ENCODE measurements at regions not wholly inside any gene's neighbourhood (a gene's known extent, or its start where the extent isn't known, plus 50 kb on each side); places are given as distances from the start of the nearest gene placed in this dataset.

- no peak for DNase-seq
These were observed 208.1 kb upstream of the ACTBL2 start for GRCh38 chr5:57690724-57691123.

GRCh38 chr5:57687596-57687995, 205.0 kb upstream of the ACTBL2 start:
- no peak for DNase-seq

- DNase-seq = no peak
These were observed 203.1 kb upstream of the ACTBL2 start for GRCh38 chr5:57685516-57686255.

GRCh38 chr5:57684299-57684702, 201.7 kb upstream of the ACTBL2 start:
- no peak for DNase-seq

- DNase-seq = no peak
These were observed 200.5 kb upstream of the ACTBL2 start for GRCh38 chr5:57683036-57683630.

- DNase-seq = no peak
These were observed 199.3 kb upstream of the ACTBL2 start for GRCh38 chr5:57681942-57682341.

GRCh38 chr5:57680686-57681085, 198.1 kb upstream of the ACTBL2 start:
- no peak for DNase-seq

GRCh38 chr5:57677235-57677634, 194.6 kb upstream of the ACTBL2 start:
- no peak for DNase-seq

- DNase-seq = no peak
These were observed 193.8 kb upstream of the ACTBL2 start for GRCh38 chr5:57676222-57677098.

- DNase-seq = no peak
These were observed 192.6 kb upstream of the ACTBL2 start for GRCh38 chr5:57675236-57675635.

GRCh38 chr5:57671371-57671770, 188.8 kb upstream of the ACTBL2 start:
- DNase-seq = no peak

GRCh38 chr5:57666582-57666981, 184.0 kb upstream of the ACTBL2 start:
- DNase-seq = no peak

GRCh38 chr5:57665146-57665936, 182.7 kb upstream of the ACTBL2 start:
- DNase-seq = no peak

GRCh38 chr5:57664700-57665099, 182.1 kb upstream of the ACTBL2 start:
- DNase-seq = no peak

- DNase-seq = no peak
These were observed 180.9 kb upstream of the ACTBL2 start for GRCh38 chr5:57663466-57663865.

GRCh38 chr5:57662991-57663390, 180.4 kb upstream of the ACTBL2 start:
- DNase-seq = no peak

- DNase-seq = no peak
These were observed 177.3 kb upstream of the ACTBL2 start for GRCh38 chr5:57659886-57660285.

- no peak for DNase-seq
These were observed 175.4 kb upstream of the ACTBL2 start for GRCh38 chr5:57658018-57658417.

GRCh38 chr5:57655228-57655627, 172.6 kb upstream of the ACTBL2 start:
- no peak for DNase-seq

GRCh38 chr5:57653636-57654290, 171.2 kb upstream of the ACTBL2 start:
- DNase-seq = no peak

GRCh38 chr5:57651127-57651526, 168.5 kb upstream of the ACTBL2 start:
- DNase-seq = no peak

- DNase-seq = no peak
These were observed 167.9 kb upstream of the ACTBL2 start for GRCh38 chr5:57650360-57651069.

Measured in NCI-H1436 treated with DMSO at 0.1 percent for 48 hours (cell line).